ENCODE measurements at regions not wholly inside any gene's neighbourhood (a gene's known extent, or its start where the extent isn't known, plus 50 kb on each side); places are given as distances from the start of the nearest gene placed in this dataset.

DNA sequence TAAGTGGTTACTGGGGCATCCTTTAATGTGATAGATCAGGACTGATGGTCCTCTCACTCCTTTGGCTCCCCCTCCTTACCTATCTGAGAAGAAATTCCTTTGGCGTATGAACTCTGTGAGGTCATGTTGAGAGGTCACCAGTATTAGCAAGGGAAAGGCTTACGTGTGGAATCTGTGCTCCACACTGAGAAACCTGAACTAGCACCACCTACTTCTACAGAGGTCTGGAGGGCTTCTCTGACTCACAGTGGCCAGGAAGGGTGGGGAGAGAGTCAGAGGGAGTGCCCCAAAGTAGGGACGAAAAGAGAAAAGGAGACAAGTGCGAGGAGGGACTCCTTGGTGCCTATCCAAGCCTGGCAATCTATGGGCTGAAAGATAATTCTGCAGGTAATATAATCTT, 348.6 kb downstream of the TNS1 start:
- no peak for DNase-seq (ENCODE audit: low spot score)

DNA sequence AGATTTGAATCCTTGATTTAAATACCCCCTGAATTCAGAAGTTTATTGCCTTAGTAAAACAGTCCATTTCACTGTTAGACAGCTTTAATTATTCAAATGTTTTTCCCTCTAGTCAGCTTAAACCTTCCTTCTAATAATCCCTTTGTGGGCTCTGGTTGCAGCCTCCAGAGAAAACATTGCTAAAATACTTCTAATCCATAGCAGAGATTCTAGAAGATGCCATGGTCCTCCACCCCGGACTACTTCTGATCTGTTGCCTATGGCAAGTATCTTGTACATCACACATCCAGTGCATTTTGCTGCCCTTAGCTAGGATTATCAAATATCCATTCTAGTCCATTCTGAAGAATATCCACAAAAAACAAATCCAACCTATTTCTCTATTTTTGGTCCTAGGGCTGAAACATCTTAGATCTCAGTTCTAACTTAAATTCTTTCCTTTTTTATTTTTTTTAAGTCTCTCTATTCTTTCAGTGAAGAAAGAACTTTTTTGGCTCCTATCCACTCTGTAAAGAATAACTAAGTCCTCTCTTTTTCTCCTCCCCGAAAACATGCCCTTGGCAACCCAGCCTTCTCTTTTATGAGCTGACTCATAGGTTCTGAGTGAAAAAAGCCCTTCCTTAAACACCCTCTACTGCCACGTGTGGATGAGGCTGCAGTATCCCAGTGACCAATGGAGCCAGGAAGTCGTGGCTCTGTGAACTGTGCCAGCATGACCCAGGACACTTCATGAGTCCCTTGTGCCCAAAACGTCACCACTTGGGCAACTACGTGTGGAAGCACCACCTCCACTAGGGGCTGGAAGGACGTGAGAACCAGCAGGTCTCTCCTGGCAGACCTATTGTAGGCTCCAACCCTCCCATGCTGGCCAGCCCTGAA, 349.8 kb downstream of the TNS1 start:
- DNase-seq (ENCODE audit: low spot score): peak; percentile 96

DNA sequence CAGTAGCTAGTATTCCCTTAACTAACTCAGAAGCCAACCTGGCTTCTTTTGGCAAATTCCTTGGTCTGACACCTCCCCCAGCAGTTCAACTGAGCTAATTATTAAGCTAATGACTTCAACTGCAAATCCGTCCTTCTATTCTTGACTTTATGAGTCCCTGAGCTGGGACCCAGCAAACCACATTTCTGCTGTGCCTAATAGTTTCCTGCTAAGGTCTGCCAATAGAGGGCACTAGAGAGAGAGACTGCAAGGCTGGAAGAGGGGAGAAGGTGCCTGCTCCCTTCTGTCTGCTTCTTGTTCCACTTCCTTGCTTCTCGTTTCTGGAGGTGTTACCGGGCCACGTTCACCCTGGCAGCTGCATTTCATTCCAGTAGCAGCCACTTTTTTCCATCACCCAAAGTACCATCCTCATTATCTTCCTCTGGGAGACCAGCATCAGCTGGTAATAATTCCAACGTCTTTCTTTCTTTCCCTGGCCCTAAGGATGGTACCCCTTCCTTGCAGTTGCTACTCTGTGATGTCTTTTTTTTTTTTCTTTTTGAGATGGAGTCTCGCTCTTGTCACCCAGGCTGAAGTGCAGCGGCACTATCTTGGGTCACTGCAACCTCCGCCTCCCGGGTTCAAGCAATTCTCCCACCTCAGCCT, 352.0 kb downstream of the TNS1 start:
- DNase-seq (ENCODE audit: low spot score): peak; percentile 70

DNA sequence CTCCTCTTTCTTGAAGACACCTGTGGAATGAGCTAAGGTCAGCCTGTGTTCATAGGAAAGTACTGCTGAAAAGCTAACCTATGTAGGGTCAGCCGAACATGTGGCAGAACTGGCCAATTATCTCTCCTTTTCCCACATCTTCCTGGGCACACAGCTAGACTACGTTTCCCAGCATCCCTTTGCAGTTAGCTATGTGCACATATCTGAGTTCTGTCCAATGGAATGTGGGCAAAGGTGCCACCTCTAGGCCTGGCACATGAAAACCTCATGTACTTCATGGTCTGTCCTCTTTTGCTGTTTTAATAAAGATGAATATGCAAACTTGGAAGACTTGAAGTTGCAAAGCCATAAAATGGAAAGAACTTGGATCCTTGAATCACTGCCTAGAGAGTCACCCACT, 352.6 kb downstream of the TNS1 start:
- no peak for DNase-seq (ENCODE audit: low spot score)

DNA sequence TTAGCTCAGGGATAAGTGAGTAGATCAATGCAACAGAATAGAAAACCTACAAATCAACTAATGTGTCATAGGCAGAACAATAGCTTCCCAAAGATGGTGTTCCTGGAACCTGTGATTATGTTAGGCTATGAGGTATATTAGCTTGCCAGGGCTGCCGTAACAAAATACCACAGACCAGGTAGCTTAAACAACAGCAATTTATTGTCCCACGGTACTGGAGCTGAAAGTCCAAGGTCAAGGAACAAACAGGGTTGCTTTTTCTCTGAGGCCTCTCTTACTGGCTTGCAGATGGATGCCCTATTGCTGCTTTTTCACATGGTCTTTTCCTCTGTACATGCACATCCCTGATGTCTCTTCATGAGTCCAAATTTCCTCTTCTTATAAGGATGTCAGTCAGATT, 354.9 kb downstream of the TNS1 start:
- no peak for DNase-seq (ENCODE audit: low spot score)

DNA sequence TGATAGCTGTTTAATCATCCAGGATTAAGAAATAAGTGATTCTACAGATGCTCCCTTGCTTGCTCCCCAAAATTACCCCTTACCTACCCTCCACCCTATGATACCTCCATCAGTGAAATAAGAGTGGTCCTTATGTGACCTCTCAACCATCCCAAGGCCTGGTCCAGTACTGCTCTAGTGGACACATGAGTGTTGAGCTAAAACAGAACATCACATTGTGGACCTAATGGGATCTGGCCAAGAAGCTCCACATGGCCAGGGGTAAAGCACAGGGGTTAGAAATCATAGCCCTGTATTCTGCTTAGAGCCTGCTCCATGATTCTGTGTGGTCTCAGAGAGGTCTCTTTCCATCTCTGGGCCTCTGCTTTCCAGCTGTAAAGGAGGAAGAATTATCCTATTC, 355.6 kb downstream of the TNS1 start:
- DNase-seq (ENCODE audit: low spot score): no peak

DNA sequence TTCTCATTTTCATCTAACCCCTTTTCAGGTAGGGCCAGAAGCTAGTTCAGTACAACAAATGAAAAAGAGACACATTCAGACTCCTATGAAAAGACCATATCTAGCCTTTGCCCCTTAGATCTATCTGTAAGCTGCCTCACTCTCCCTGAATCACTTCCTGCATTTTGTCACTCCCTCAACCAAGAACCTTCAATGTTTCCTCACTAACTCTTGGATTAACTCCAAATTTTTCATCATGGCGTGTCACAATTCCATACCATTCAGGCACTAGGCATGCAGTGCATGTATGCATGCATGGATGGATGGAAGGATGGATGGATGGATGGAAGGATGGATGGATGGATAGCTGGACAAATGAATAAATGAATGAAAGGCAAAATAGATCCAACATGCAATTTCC, 356.9 kb downstream of the TNS1 start:
- no peak for DNase-seq (ENCODE audit: low spot score)

DNA sequence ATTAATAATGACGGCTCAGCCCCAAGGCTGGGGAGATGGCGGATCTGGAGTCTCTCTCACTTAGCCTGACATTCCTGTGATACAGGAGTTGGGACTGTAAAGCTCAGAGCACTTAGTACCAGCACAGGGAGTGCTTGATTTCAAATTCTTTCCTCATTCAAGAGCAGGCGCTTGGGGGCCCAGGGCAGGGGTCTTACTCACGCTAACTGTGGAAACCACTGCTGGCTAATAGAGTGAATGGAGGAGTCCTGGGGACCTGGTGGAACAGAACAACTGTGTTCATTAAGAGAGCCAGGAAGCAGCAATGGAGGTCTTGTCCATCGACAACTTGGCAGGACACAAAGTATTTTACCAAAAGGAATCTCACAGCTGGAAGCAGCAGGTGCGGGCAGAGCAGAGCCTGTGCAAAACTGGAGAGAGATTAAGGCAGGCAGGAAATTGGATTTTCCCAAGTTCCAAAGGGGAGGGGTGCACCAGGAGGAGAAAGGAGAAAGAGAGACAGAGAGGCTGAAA, 358.9 kb downstream of the TNS1 start:
- DNase-seq (ENCODE audit: low spot score): no peak

DNA sequence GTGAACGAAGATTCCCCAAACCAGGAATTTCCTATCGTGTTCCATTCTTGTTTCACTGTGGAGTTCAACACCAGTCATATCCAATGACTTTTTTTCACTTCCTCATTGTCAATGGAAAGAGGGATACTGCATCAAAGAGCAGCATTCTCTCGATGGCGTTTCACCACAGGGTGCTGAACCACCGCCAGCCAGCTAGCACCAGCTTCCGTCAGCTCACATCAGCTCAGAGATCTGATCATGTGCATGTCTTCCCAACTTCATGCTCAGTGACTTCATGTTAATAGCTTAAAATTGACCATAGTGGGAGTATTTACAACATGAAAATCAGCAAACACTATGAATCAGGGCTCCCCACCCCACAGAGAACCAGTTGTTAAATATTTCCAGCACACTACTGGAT, 359.9 kb downstream of the TNS1 start:
- DNase-seq (ENCODE audit: low spot score): no peak

DNA sequence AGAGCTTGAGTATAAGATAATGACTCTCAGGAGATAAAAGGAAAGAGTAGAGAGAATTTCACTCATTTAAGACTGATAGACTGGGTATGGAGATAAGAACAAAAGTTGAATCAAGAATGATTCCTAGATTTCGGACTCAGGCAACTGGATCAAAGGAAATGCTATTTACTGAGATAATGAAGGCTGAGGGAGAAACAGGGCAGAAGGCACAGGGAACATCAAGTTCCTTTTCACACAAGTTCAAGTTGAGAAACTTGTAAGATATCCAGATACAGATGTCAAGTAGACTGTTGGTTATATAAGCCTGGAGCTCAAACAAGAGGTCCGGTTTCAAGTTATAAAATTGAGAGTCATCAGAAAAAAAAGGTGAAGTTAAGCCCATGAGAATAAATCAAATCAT, 360.8 kb downstream of the TNS1 start:
- DNase-seq (ENCODE audit: low spot score): no peak

DNA sequence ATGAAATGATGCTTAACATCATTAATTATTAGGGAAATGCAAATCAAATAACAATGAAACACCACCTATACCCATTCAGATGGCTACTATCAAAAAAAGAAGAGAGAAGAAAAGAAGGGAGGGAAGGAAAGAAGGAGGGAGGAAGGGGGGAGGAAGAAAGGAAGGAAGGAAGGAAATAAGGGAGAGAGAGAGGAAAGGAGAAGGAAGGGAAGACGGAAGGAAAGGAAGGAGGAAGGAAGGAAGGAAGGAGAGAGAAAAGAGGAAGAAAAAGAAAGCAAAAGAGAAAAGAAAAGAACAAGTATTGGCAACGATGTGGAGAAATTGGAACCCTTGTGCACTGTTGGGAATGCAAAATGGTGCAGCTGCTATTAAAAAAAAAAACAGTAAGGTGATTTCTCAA, 363.3 kb downstream of the TNS1 start:
- DNase-seq (ENCODE audit: low spot score): no peak

DNA sequence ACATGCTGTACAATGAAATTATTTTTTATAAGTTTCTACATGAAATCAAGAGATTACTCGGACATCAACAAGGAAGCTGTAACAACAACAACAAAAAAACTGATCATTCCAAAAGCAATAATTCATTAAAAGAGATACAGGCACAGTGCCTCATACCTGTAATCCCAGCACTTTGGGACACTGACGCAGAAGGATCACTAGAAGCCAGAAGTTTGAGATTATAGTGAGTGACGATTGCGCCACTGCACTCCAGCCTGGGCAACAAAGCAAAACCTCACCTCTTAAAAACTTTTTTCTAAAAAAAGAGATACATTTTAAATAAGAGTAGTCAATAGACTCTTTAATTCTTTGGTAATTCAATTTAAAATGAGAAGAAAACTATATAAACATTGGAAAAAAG, 364.3 kb downstream of the TNS1 start:
- no peak for DNase-seq (ENCODE audit: low spot score)

DNA sequence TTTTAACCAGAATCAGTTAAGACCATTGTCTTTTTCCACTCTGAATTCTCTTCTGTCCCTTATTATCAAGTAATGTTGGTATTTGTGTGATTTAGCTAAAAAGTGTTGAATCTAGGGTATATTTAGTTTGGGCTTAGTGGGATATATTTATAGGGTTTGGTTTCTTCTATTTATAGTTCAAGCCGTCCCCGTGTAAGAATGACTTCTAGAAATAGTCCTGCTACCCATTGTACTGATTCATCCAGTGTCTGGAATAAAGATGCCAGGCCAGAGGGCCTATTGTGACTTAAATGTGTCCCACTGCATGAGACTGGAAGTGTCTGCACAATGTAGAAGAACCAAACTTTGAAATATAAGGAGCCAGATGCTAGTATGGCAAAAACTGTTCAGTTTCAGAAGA, 364.8 kb downstream of the TNS1 start:
- no peak for DNase-seq (ENCODE audit: low spot score)

DNA sequence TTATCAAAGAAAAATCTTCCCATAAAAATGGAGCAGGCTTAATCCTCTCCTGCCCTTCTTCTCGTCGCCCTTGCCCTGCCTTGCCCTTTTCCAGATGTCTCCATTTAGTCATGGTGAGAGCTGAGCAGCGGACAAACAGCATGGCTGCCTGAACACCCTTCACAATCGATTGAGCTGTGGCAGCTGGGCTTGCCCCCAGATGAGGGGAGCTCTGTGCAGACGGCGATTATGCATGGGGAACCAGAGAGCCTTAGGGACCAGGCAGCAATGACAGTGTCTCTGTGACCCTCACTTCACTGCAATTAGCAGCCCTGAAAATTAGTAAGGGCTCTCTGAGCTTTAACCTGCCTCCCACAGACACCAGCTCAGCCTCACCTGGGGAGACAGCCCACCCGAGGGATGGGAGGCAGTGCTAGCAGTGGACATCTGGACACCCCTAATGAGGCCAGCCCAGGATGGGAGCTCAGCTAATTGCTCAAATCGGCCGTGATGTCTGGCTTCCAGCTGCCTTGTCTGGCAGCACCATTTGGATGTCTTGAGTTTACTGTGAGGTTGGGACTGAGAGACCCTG, 365.7 kb downstream of the TNS1 start:
- DNase-seq (ENCODE audit: low spot score): no peak

DNA sequence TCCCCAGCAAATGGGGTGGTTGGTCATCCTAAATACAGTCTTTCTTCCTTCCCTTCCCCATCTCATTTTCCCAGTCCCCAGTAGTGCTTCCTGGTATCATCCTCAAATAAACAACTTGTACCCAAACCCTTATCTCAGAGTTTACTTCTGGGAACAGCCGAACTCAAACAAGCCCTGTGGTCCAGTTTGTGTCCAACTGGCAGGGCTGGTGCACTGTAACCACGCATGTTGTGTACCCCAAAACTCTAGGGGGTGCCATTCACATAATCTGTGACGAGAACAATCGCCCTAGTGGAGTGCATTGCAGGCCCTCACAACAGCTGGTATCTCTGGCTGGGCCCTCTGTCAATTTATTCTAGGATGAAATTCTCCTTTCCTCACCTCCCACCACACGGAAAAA, 366.2 kb downstream of the TNS1 start:
- DNase-seq (ENCODE audit: low spot score): no peak

DNA sequence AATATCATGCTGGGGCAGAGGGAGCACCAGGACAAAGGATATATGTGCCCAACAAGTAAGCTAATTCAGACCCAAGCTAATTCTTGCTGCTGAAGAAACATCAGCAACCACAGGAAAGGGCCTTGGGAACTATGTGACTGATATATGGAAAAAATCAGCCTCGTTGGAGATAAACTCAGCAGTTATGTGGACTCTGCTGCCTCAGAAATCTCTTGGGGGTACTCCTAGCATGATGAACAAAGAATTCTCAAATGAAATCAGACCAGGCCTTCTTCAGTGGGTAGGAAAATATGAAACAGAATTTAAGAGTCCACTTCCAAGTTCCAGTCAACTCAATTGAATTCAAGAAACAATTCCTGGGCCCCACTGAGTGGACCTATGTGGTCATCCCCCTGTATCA, 367.9 kb downstream of the TNS1 start:
- DNase-seq (ENCODE audit: low spot score): no peak

DNA sequence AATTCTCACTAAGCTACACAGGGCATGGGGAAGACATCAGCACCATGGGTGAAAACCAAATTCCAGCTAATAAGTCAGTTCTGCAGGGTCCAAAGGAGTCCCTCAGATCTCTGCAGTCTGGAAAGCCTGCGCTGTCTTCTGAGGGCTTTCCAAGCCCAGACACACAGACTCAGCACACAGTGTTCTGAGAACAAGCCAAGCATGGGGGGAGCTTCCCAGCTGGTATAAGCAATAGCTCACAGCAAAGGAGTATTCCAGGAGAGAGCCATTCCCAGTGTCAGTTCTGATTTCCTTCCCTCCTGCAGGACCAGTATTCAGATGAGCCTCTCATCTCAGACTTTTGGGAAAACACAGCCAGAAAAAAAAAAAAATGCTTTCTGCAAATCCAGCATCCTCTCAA, 370.8 kb downstream of the TNS1 start:
- DNase-seq (ENCODE audit: low spot score): no peak

DNA sequence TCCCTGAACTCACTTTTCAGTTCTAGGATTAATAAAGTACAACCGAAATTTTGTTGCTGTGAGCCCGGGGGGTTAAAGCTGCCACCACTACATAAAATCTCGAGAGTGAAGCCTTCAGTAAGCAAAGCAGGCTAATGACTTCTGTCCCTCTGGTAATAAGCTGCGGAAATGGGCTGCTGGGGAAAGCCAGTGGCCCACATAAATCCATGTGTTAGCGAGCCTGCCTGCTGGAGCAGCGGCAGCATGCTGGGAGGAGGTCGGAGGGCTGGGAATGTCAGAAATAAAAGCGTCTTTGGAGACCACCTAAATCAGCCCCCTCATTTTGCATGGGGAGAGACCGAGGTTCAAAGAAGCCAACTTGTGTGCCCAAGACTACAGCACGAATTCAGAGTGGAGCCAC, 371.7 kb downstream of the TNS1 start:
- DNase-seq (ENCODE audit: low spot score): no peak

DNA sequence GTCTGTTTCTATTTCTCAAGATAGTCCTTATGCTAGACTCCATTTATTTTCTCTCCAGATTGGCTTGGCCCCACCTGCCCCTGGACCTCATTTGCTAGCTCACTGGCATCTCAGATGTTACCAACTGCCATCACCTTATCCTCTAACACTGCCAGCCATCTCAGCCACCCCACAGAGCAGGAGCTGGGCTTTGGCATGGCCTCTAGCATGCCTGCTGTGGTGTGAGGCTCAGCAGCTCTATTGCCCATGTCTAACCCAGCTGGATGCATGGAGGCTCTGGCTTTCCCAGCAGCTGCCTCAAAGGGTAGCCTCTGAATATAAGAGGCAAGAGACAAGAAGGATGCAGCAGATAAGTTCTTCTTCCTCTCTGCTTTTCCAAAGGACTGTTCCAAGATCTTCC, 373.4 kb downstream of the TNS1 start:
- no peak for DNase-seq (ENCODE audit: low spot score)

DNA sequence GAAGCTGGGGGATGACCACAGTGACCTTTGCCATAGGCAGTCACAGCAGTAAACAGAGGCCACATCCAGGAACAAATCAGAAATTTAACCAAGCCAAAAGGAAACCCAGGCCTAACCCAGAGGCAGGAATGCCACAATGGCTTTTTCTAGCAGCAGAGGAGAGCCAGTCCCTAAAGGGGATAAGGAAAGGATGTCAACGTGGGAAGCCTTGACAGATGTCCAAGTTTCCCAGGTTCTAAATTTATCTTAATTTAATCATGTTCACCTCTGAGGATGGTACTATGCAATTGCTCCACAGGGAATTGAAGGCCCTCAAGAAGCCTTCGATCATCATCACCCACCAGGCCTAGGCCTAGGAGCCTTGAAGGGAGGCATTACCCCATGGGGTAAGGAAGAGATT, 374.7 kb downstream of the TNS1 start:
- no peak for DNase-seq (ENCODE audit: low spot score)

DNA sequence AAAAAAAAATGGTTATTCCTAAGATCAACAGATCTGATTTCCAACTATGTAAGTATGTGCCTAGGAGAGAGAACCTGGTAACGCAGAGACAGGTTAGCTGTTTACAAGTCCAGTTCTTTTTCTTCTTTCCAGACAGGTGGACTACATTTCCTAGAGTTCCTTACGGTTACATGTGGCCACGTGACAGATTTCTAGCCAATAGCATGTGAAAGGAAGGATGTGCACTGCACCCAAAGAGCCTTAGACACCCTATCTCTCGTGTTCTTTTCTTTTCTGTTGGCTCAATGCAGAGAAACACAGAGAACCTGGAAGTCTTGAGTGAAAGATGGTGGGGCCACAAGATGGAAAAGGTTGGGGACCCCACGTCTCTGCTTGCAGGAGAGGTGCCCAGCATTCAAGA, 375.9 kb downstream of the TNS1 start:
- DNase-seq (ENCODE audit: low spot score): no peak

DNA sequence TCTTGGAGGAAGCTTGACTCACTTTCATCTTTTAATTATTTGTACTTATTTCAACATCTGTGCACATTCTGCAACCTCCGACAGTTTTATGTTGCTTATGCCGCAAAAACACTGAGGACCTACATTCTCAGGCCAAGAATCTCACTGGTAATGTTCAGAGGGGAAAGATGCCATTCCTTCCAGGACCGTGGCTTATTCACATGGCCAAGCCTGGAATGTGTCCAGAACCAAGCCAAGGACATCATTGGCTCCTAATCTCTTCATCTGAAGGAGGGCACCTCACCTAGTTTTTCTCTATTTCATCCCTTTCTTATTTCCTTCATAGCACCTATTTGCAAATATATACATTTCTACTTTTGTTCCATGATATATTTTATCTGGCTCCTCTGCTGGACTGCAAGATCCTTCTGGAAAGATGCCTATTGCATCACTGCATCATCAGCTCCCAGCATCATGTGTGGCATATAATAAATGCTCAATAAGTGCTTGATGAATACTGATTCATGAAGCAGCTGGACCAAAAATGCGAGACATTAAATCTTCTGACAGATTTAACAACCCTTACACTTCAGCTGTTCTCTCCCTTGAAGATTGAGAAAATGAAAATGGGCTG, 377.1 kb downstream of the TNS1 start:
- no peak for DNase-seq (ENCODE audit: low spot score)

Data from COLO829 (cell line).